Choroid plexus epithelial cell (primary cell): ENCODE measurements at regions not wholly inside any gene's neighbourhood (a gene's known extent, or its start where the extent isn't known, plus 50 kb on each side); places are given as distances from the start of the nearest gene placed in this dataset.
"Not testable (repeated sequence)": the region's sequence is repeated elsewhere in the genome, so short reads cannot be mapped to it uniquely, and the experiment has no call there.

Experiments
- DNase-seq: peaks from one replicate; pipeline ENCODE4 v3.0.0-alpha.2; 2010; ENCODE audit warnings: low read depth
- H3K4me3 ChIP-seq: 2 replicates; pipeline ENCODE4 v1.5.1; 2011; ENCODE audit warnings: low read depth, mild to moderate bottlenecking, control low read depth, low read length, moderate library complexity
- CTCF ChIP-seq: conservative IDR thresholded peaks from 2 replicates; pipeline ENCODE4 v1.5.1; 2011; ENCODE audit warnings: low read depth, mild to moderate bottlenecking, control low read depth, inconsistent platforms, low read length, moderate library complexity

DNA sequence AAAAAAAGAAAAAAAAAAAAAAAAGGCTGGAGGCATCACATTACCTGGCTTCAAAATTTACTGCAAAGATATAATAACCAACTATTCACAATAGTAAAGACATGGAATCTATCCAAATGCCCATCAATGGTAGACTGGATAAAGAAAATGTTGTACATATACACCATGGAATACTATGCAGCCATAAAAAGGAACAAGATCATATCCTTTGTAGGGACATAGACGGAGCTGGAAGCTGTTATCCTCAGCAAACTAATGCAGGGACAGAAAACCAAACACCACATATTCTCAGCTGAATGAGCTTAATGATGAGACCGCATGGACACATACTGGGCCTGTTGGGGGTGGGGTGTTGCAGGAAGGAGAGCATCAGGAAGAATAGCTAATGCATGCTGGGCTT, 330.5 kb downstream of the SRGAP2C start:
- no peak for TF ChIP-seq CTCF
- H3K4me3 ChIP-seq: no peak overlapping the region
- no peak for DNase-seq

GRCh38 chr1:121516234-121516967, 331.6 kb downstream of the SRGAP2C start:
- TF ChIP-seq CTCF: no peak
- H3K4me3 ChIP-seq: no peak overlapping the region
- no peak for DNase-seq

DNA sequence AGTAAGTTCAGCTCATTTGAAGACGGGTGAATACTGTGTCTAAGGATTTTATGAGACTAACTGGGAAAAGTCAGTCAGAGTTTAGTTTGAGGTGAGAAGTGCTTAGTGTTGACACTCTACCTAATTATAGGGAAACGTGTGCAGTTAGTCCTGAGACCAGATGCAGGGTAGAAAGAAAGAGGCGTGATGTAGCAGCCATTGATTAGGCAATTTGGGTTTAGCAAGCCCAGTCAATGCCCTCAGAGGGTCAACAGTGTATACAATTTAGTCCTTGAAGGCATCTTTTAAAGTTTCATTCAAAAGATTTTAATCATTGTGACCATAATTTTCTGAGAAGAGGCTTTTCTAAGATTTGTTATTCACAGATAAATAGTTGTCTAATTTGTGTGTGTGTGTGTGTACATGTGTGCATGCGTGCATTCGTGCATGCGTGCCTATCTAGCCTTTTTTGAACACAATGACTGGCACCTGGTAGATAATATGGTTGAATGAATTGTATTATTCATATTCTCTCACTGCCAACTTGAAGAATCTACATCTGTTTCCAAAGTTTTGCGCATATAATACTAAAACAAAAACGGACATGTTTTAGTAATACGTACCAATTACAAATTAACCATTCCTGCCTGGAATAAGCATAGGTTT, 332.9 kb downstream of the SRGAP2C start:
- no peak for DNase-seq
- H3K4me3 ChIP-seq: no peak overlapping the region
- TF ChIP-seq CTCF: no peak

- no peak for TF ChIP-seq CTCF
- peak overlapping the region; percentile 34 for H3K4me3 ChIP-seq
- DNase-seq: no peak
These were observed 333.9 kb downstream of the SRGAP2C start for GRCh38 chr1:121518726-121519041.

DNA sequence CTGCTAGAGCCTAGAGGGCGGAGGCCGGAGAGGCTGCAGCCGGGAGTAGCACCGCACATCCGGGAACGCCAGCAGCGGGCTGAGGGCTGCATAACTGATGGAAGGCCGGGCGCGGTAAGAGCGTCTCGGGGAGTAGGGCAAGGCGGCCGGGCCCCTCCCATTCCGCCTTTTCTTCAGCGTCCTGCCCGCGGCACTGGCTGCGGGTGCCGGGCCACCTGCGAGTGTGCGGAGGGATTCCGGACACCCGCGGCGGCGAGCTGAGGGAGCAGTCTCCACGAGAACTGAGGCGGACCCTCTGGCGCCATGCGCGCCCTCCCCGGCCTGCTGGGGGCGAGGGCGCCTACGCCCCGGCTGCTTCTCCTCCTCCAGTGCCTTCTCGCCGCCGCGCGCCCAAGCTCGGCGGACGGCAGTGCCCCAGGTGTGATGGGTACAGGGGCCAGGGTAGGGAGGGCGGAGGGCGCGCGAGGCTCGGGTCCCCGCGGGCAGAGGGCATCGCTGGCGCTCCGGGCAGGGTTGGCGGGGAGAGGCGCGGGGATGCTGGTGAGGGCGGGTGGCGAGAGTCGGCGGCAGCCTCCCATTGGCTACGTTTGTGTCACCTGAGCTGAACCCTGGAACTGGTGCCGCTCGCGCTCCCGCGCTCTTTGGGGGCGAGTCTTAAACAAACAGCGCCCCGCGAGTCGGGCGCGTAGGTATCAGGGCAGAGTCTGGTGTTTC, 334.4 kb downstream of the SRGAP2C start:
- TF ChIP-seq CTCF: no peak
- DNase-seq: peak; percentile 7
- H3K4me3 ChIP-seq: peak overlapping the region; percentile 34

DNA sequence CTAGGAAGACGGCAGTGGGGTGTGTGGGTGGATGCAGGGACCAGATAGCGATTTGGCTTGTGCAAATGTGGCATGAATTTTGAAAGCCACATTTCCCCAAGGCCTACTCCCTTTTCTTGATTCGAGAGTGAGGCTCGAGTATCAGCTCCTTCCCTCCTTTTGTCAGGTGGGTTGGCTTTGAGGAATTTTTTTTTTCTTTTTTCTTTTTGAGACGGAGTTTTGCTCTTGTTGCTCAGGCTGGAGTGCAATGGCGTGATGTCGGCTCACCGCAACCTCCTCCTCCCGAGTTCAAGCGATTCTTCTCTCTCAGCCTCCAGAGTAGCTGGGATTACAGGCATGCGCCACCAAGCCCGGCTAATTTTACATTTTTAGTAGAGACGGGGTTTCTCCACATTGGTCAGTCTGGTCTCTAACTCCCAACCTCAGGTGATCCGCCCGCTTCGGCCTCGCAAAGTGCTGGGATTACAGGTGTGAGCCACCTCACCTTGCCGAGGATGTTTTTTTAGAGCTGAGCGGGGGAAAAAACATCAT, 335.0 kb downstream of the SRGAP2C start:
- H3K4me3 ChIP-seq, DNase-seq: not testable (repeated sequence)

DNA sequence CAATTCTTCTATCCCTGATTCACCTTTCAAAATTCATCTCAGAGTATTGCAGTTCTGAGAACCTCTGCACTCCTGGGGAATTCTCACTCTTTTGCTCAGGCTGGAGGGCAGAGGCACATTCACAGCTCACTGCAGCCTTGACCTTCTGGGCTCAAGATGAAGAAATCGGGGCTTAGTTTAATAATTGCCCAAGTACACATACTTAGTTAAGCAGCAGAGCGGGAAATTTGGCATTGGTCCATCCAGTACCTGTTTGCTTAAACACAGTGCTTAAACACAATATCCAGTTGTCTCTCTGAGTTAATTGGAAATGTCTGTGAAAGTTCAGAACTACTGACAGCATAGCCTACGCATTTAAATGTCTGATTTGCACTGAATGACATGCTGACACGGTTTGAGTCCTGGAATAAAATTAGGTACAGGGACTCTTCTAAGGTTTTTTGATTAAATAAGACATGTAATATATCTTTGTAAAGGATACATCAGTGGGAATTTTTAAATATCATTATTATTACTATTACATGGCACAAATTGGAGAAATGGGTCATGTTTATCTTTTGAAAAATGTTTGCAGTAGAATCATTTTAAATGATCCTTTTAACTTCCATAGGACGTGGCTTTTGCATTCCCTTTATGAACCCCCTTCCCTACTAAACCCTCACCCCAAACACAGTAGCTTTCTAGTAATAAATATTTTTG, 337.4 kb downstream of the SRGAP2C start:
- no peak for TF ChIP-seq CTCF
- no peak overlapping the region for H3K4me3 ChIP-seq
- DNase-seq: no peak

- DNase-seq, H3K4me3 ChIP-seq: not testable (repeated sequence)
These were observed 338.3 kb downstream of the SRGAP2C start for GRCh38 chr1:121523112-121523511.
